NCI-H526 (cell line): ENCODE measurements at regions not wholly inside any gene's neighbourhood (a gene's known extent, or its start where the extent isn't known, plus 50 kb on each side); places are given as distances from the start of the nearest gene placed in this dataset.
A peak's percentile ranks its signal among the peaks of the same experiment; 100 is the strongest.
"Not testable (repeated sequence)": the region's sequence is repeated elsewhere in the genome, so short reads cannot be mapped to it uniquely, and the experiment has no call there.

ENCODE experiments used
- DNase-seq, 2 experiments: peaks; one replicate each; lab custom pipeline; 2025; lab: John Stamatoyannopoulos, UW

- DNase-seq, result no peak
Observed at GRCh38 chr5:15384176-15384575, 115.8 kb upstream of the FBXL7 start.

DNA sequence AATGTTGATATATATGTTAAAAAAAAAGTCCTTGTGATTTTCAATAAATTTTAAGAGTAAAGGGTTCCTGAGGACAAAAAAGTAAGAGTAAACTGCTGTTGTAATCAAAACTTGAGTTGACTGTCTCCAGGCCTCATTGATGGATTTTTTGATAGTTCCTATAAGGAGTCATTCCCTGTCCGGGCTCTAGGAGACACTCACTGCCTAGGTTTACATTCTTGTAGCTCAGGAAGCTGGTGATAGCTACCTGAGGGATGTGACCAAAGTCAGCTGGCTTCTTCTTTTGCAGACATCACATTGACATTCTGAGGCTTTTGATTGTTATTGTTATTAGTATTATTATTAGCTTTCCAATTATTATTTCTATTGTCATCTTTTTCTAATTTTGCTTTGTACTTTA, 116.5 kb upstream of the FBXL7 start:
- peak in 1 of 2 experiments; percentile 36 for DNase-seq

- no peak for DNase-seq
Observed at GRCh38 chr5:15383021-15383420, 117.0 kb upstream of the FBXL7 start.

DNA sequence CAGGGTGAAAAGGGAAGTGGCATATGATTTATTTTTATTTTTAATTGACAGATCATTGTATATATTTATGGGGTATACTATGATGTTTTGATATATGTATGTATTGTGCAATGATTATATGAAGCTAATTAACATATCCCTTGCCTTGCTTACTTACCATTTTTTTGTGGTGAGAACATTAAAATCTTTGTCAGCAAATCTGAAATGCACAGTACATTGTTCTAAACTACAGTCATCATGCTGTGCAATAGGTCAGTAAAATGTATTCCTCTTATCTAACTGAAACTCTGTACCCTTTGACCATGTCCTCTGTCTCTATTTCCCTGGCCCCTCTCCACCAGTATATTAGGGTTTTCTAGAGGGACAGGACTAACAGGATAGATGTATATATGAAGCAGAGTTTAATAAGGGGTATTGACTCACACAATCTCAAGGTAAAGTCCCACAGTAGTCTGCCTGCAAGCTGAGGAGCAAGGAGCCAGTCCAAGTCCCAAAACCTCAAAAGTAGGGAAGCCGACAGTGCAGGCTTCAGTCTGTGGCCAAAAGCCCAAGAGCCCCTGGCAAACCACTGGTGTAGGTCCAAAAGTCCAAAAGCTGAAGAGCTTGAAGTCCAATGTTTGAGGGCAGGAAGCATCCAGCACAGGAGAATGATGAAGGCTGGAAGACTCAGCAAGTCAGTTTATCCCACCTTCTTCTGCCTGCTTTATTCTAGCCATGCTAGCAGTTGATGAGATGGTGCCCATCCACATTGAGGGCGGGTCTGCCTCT, 122.2 kb upstream of the FBXL7 start:
- no peak for DNase-seq

- DNase-seq, result no peak
Observed at GRCh38 chr5:15376803-15377202, 123.2 kb upstream of the FBXL7 start.

DNA sequence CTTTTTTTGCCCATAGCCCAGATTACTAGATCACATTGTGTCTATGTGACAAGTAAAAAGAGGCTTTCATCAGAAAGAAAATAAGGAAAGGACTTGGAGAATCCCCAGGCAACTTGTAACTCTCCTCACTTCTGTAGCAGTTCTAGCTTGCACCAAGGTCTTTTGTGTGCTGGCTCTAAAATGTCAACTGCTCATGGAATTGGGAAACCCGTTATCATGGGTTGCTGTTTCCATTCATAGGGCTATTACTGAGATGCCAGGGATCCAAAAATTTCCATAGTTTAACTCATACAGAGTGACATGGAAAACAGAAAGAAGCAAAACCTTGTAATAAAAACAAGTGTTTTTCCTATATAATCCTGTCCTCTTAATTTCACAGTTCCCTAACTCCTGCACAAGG, 123.9 kb upstream of the FBXL7 start:
- no peak for DNase-seq

DNA sequence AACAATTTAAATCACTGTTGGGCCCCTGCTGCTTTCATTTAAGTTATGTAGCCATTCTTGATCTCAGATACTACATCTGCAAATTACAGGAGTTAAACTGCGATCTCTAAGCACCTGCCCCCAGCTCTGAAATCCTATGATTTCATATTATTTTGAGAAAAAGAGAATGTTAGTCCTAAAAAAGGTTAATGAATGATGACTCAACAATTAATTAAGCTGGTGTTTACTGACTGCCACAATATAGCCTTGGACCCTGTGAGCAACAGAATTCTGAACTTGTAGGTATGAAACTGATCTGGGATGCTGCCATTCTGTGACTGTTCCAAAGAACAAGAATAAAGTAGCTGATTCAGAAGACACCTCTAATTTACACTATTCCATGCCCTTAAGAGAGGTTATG, 124.4 kb upstream of the FBXL7 start:
- DNase-seq, result no peak

- no peak for DNase-seq
Observed at GRCh38 chr5:15374886-15375285, 125.1 kb upstream of the FBXL7 start.

DNA sequence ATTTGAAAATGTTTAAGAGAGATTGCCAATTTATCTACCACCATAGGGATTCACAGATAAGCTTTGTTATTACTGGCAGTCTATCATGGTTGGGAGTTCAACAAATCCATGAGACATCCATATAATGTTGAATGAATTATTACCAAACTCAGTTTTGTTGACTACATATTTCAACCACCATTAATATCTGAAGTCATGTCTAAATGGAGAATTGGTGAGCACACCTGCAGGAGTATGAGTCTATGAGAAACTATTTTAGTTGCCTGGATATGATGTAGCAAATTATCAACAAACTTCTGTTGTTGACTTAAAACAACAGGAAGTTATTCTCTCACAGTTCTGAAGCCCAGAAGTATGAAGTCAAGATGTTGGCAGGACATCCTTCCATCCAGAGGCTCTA, 126.8 kb upstream of the FBXL7 start:
- no peak for DNase-seq

DNA sequence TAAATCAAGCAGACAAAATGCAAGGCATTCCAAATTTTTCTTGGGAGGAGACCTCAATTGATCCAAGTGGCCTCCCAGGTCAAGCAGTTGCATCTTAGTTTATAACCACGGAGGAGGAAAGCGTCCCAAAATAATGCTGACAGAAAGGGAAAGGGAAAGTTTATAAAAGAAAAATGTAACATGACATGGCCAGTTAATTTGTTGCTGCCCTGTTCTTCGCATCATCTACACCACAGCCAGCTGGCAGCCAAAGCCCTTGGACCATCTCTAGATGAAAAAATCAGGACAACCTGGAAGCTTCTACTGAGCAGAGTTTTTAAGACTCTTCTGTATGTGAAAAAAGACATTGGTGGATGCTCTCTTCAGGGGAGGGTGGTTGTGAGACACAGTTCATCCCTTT, 128.8 kb upstream of the FBXL7 start:
- no peak for DNase-seq

DNA sequence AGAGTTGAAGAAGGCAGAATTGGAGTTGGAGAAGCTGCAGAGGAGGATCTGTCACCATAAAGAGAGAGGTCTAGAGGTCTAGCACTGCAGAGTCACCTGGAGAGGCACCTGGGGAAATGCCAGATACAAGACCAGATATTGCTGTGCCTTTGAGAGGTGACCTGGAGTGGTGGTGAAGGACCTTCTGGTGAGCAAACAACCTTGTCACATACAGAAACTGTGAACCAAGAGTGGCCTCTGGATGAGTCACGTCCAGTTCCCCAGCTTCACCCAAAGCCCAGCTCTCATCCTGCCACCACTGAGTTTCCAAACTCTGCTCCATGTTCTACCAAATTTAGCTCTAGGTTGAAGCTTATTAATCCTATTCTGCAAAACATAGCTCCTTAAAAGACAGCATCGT, 131.1 kb upstream of the FBXL7 start:
- DNase-seq, result no peak

DNA sequence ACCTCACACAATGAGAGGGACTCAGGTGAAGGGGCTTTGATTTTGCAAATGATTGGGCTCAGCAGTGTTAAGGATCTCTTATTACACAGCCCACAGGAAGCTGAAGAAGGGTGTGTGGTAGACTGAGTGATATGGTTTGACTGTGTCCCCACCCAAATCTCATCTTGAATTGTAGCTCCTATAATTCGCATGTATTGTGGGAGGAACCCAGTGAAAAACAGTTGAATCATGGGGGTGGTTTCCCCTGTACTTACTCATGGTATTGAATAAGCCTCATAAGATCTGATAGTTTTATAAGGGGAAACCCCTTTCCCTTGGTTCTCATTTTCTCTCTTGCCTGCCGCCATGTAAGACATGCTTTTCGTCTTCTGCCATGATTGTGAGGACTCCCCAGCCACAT, 132.5 kb upstream of the FBXL7 start:
- DNase-seq, result no peak

- DNase-seq, result no peak
Observed at GRCh38 chr5:15366676-15367391, 133.1 kb upstream of the FBXL7 start.

- no peak for DNase-seq
Observed at GRCh38 chr5:15365070-15365469, 134.9 kb upstream of the FBXL7 start.

- no peak for DNase-seq
Observed at GRCh38 chr5:15363601-15364000, 136.4 kb upstream of the FBXL7 start.

DNA sequence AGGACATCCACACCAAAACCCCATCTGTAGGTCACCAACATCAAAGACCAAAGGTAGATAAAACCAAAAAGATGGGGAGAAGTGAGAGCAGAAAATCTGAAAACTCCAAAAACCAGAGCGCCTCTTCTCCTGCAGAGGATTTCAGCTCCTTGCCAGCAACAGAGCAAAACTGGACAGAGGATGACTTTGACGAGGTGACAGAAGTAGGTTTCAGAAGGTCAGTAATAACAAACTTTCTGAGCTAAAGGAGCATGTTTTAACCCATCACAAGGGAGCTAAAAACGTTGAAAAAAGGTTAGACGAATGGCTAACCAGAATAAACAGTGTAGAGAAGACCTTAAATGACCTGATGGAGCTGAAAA, 142.9 kb upstream of the FBXL7 start:
- not testable (repeated sequence) for DNase-seq

DNA sequence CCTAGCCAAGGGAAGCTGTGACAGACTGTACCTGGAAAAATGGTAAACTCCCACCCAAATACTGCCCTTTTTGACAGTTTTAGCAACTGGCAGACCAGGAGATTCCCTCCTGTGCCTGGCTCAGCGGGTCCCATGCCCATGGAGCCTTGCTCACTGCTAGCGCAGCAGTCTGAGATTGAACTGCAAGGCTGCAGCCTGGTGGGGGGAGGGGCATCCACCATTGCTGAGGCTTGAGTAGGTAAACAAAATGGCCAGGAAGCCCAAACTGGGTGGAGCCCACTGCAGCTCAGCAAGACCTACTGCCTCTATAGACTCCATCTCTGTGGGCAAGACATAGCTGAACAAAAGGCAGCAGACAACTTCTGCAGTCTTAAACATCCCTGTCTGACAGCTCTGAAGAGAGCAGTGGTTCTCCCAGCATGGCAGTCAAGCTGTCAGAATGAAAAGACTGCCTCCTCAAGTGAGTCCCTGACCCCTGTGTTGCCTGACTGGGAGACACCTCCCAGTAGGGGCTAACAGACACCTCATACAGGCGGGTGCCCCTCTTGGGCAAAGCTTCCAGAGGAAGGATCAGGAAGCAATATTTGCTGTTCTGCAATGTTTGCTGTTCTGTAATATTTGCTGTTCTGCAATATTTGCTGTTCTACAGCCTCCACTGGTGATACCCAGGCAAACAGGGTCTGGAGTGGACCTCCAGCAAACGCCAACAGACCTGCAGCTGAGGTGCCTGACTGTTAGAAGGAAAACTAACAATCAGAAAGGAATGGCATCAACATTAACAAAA, 143.5 kb upstream of the FBXL7 start:
- DNase-seq, result not testable (repeated sequence)

DNA sequence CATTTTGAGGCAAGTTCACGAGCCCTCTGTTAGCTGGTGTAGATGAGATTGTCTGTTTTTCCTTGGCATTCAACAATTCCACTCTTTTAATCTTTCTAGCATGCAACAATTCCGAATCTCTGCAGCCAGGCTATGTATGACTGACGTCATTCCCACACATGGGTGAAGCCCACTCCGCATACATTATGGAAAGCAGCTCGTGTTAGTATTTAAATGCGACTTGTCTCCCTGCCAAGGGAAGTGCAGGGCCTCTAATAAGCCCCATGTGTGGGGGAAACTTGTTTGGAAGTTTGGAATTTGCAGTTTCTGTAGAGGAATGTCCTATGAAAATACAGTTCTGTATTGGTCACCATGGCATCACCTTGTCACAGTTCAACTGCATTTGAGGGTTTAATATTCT, 146.0 kb upstream of the FBXL7 start:
- peak in 1 of 2 experiments; percentile 15 for DNase-seq

GRCh38 chr5:15353086-15353645, 146.8 kb upstream of the FBXL7 start:
- DNase-seq, result no peak

DNA sequence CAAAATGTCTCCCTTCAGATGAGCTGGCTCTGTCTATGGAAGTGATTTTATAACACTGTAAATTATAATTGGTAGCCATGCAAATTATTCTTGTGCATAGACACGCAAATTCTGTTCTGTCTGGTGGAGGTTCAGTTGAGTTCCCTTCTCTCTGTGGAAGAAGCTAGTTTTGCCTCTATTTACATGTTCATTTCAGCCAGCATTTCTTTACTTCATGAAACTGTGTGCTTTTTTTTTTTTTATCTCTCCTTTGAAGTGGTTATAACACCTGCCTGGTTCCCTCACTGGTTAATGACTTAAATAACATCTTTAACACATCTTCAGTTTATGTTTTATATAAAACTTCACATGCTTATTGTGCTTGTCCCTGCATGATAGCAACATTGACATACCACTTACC, 149.4 kb upstream of the FBXL7 start:
- DNase-seq, result peak; percentile 11 to 26

DNA sequence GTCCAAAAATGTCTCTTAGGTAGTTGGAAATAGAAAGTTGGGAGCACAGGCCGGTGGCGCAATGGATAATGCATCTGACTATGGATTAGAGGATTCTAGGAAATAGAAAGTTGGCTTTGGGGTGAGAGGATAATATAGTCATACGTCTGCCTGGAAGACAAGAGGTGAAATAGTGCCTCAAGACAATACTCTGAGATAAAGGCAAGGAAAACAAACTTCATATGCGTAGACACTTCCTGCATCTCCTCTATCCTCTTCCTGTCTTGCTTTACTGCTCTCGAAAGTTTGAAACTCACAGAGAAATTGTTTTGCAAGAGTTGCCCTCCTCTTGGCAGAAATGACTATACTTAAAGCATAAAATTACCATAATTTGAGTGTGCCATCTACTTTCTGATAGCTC, 153.2 kb upstream of the FBXL7 start:
- no peak for DNase-seq

- no peak for DNase-seq
Observed at GRCh38 chr5:15344954-15345353, 155.0 kb upstream of the FBXL7 start.

- no peak for DNase-seq
Observed at GRCh38 chr5:15338546-15338945, 161.4 kb upstream of the FBXL7 start.
